SU-DHL-6 (cell line): ENCODE measurements at regions not wholly inside any gene's neighbourhood (a gene's known extent, or its start where the extent isn't known, plus 50 kb on each side); places are given as distances from the start of the nearest gene placed in this dataset.

Source experiments
- CTCF ChIP-seq: fragments of 200-600 bp; sonication (generic); IDR thresholded peaks from one replicate; pipeline ENCODE4 v1.5.1; 2017; ENCODE audit warnings: antibody characterized with exemption, mild to moderate bottlenecking, low read length, moderate library complexity; ENCODE audit not compliant: insufficient read depth, poor library complexity, severe bottlenecking
- EZH2phosphoT487 ChIP-seq: fragments of 200-600 bp; sonication (generic), shearing (Covaris generic); conservative IDR thresholded peaks from 2 replicates; pipeline ENCODE4 v1.6.1; 2018; ENCODE audit warnings: mild to moderate bottlenecking, antibody characterized with exemption, low read length, moderate library complexity, mixed read lengths

- no peak for TF ChIP-seq CTCF
- TF ChIP-seq EZH2phosphoT487: no peak
These were observed 180.1 kb upstream of the SDK2 start for GRCh38 chr17:73824321-73824720.
